Peyer's patch (tissue), 4 donors: ENCODE measurements at regions not wholly inside any gene's neighbourhood (a gene's known extent, or its start where the extent isn't known, plus 50 kb on each side); places are given as distances from the start of the nearest gene placed in this dataset.

Source experiments
- CTCF ChIP-seq, 6 experiments: fragments of 450-650 bp in 4 of 6; fragments of 200-600 bp in 2 of 6; sonication (generic) in 1 of 6; IDR thresholded peaks; one replicate each; pipeline ENCODE4 v1.5.1; 2017 to 2019; ENCODE audit warnings: antibody characterized with exemption in 6 of 6, mild to moderate bottlenecking in 3 of 6, moderate library complexity in 1 of 6
- POLR2A ChIP-seq, 2 donors: fragments of 450-650 bp; IDR thresholded peaks; one replicate each; pipeline ENCODE4 v1.5.1; 2017; ENCODE audit warnings: antibody characterized with exemption in 2 of 2, mild to moderate bottlenecking in 2 of 2, moderate library complexity in 2 of 2

GRCh38 chr17:436571-436970, 84.0 kb upstream of the RPH3AL start:
- no peak for TF ChIP-seq CTCF (IDR thresholded peaks at IDR 0.05)
- no peak for TF ChIP-seq POLR2A (IDR thresholded peaks at IDR 0.05)
